ENCODE measurements at regions not wholly inside any gene's neighbourhood (a gene's known extent, or its start where the extent isn't known, plus 50 kb on each side); places are given as distances from the start of the nearest gene placed in this dataset.

DNA sequence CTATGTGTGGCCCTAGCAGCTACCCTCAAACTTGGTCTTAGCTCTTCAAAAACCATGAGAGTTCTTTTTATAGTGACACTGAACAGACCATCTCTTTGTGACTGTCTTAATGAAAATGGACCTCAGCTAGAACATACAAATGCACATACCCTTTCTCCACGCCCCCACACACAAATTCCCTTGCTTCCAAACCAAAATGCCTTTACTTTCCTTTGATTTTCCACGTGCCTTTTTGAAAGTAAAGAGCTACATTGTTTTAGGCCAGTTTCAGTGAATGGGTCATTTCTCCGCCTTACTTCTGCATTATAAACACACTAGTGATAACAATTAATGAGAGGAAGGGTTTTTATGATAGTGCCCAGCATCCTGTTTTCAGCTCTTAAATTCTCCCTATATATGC, 105.8 kb upstream of the EFNA5 start:
- TF ChIP-seq, protein P1, sequence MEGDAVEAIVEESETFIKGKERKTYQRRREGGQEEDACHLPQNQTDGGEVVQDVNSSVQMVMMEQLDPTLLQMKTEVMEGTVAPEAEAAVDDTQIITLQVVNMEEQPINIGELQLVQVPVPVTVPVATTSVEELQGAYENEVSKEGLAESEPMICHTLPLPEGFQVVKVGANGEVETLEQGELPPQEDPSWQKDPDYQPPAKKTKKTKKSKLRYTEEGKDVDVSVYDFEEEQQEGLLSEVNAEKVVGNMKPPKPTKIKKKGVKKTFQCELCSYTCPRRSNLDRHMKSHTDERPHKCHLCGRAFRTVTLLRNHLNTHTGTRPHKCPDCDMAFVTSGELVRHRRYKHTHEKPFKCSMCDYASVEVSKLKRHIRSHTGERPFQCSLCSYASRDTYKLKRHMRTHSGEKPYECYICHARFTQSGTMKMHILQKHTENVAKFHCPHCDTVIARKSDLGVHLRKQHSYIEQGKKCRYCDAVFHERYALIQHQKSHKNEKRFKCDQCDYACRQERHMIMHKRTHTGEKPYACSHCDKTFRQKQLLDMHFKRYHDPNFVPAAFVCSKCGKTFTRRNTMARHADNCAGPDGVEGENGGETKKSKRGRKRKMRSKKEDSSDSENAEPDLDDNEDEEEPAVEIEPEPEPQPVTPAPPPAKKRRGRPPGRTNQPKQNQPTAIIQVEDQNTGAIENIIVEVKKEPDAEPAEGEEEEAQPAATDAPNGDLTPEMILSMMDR (IDR thresholded peaks at IDR 0.05; ENCODE audit: low read length, missing control alignments): no peak

GRCh38 chr5:107774316-107774715, 103.6 kb upstream of the EFNA5 start:
- DNase-seq (ENCODE audit: low read depth): no peak
- TF ChIP-seq, protein P1 (IDR thresholded peaks at IDR 0.05; ENCODE audit: low read length, missing control alignments): no peak

More for the DNA sequence above, 105.8 kb upstream of the EFNA5 start:
- H3K4me3 ChIP-seq (replicated peaks; ENCODE audit: low read depth, low read length): no peak overlapping the region
- no peak for DNase-seq (ENCODE audit: low read depth)

DNA sequence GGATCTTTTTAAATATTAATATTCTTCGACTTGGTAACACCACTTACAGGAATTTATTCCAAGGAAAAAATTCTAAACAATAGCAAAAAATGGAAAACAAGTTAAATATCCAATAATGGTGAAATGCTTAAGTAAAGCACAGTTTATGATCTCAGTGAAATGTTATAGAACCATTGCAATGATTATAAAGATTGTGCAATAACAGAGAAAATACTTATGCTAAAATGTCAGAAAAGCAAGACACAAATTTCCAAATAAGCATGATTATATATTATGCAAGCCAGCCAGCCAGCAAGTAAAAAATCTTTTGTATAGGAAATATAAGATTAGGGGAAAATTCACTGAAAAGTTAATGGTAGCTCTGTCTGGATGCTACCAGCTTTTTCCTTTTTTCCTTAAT, 102.7 kb upstream of the EFNA5 start:
- no peak for DNase-seq (ENCODE audit: low read depth)
- TF ChIP-seq, protein P1 (IDR thresholded peaks at IDR 0.05; ENCODE audit: low read length, missing control alignments): no peak
- no peak overlapping the region for H3K4me3 ChIP-seq (replicated peaks; ENCODE audit: low read depth, low read length)

More at GRCh38 chr5:107774316-107774715, 103.6 kb upstream of the EFNA5 start:
- H3K4me3 ChIP-seq (replicated peaks; ENCODE audit: low read depth, low read length): no peak overlapping the region

GRCh38 chr5:107772418-107773310, 101.9 kb upstream of the EFNA5 start:
- H3K4me3 ChIP-seq (replicated peaks; ENCODE audit: low read depth, low read length): no peak overlapping the region
- TF ChIP-seq, protein P1 (IDR thresholded peaks at IDR 0.05; ENCODE audit: low read length, missing control alignments): no peak
- no peak for DNase-seq (ENCODE audit: low read depth)

DNA sequence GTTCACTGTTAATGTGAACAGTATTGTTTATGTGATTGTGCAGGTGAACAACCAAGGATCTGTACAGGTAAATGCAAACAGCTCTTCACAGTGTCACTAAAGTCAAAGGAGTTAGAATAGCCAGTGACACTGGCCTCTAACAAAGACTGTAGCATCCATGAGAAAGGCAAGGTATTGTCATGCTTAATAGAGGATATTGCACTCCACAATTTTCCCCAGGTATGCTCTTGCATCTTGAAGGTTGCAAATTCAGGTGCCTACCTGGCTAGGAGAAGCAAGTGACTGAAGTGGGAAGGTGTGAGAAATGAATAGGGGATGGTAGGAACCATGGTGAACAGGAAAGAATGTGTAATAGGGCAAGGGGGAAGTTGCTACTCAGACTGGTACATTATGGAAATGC, 101.2 kb upstream of the EFNA5 start:
- no peak overlapping the region for H3K4me3 ChIP-seq (replicated peaks; ENCODE audit: low read depth, low read length)
- DNase-seq (ENCODE audit: low read depth): no peak
- TF ChIP-seq, protein P1 (IDR thresholded peaks at IDR 0.05; ENCODE audit: low read length, missing control alignments): no peak

DNA sequence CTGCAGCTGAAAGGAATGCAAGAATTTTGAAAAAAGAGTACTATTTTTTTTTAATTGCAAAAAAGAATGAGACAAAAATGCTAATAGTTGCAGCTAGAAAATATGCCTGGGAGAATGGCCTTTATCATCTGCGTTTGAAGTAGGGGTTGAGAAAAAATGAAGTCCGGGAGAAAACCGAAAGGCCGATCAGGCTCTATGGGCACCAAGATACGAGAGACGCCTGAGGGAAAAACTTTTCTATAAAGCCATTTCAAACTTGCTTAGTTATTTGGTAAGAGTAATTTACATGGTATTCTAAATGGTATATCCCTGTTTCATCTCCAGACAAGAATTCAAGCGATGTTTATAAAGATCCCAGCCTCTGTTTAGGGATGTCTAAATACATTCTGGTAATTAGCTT, 99.3 kb upstream of the EFNA5 start:
- H3K4me3 ChIP-seq (replicated peaks; ENCODE audit: low read depth, low read length): no peak overlapping the region
- TF ChIP-seq, protein P1 (IDR thresholded peaks at IDR 0.05; ENCODE audit: low read length, missing control alignments): no peak
- DNase-seq (ENCODE audit: low read depth): no peak

- H3K4me3 ChIP-seq (replicated peaks; ENCODE audit: low read depth, low read length): no peak overlapping the region
- TF ChIP-seq, protein P1 (IDR thresholded peaks at IDR 0.05; ENCODE audit: low read length, missing control alignments): no peak
- DNase-seq (ENCODE audit: low read depth): no peak
Measured at GRCh38 chr5:107769519-107769918, 98.8 kb upstream of the EFNA5 start.
